Endothelial cell of umbilical vein (primary cell): ENCODE measurements at regions not wholly inside any gene's neighbourhood (a gene's known extent, or its start where the extent isn't known, plus 50 kb on each side); places are given as distances from the start of the nearest gene placed in this dataset.

Experiments used
- BruUV-seq: library from RNA; stranded (reverse); fragments of 400-500 nt; replicated peaks from 2 replicates; lab custom pipeline; 2021; lab: Mats Ljungman, UMichigan
- CTCF ChIA-PET: fragments of 300-600, 350-600 bp; sonication (Branson Sonifier 250); formaldehyde crosslinking; loops from one replicate; lab custom pipeline; 2021; ENCODE audit warnings: antibody characterized with exemption, inconsistent platforms; lab: Charles Lee
- POLR2A ChIA-PET: fragments of 300-600, 350-600 bp; sonication (Branson Sonifier 250); formaldehyde crosslinking; loops from one replicate; lab custom pipeline; 2021; ENCODE audit warnings: antibody characterized with exemption, inconsistent platforms; lab: Charles Lee
- DNase-seq: peaks from one replicate; pipeline ENCODE4 v3.0.0-alpha.2; 2011; ENCODE audit warnings: low read depth, low spot score
- FAIRE-seq: peaks from 2 replicates; lab custom pipeline; 2011; peaks lifted over from hg19 to GRCh38; lab: Jason Lieb, UNC
- H2AFZ ChIP-seq: 2 replicates; pipeline ENCODE4 v1.6.0; 2012; ENCODE audit warnings: low read depth, low read length, control low read depth, inconsistent platforms
- H3K27ac ChIP-seq: 2 replicates; pipeline ENCODE4 v1.5.1; 2011; ENCODE audit warnings: low read depth, mild to moderate bottlenecking, control low read depth, low read length, moderate library complexity; ENCODE audit not compliant: insufficient read depth
- H3K27me3 ChIP-seq, 2 experiments: 2 replicates each; pipeline versions ENCODE4 v1.6.0 to v1.6.1; 2011; ENCODE audit warnings: low read length in 2 of 2, mixed read lengths in 1 of 2; ENCODE audit not compliant: control insufficient read depth in 2 of 2, insufficient read depth in 2 of 2
- H3K36me3 ChIP-seq, 2 experiments: 2 replicates in 1 of 2; 3 replicates in 1 of 2; pipeline ENCODE4 v1.5.1; 2011; ENCODE audit warnings: low read length in 2 of 2, mild to moderate bottlenecking in 1 of 2, moderate library complexity in 1 of 2; ENCODE audit not compliant: control insufficient read depth in 2 of 2, insufficient read depth in 2 of 2; ENCODE audit errors: extremely low read depth in 1 of 2
- H3K4me1 ChIP-seq: 3 replicates; pipeline ENCODE4 v1.5.1; 2011; ENCODE audit warnings: mild to moderate bottlenecking, low read length; ENCODE audit not compliant: control insufficient read depth, insufficient read depth; ENCODE audit errors: extremely low read depth
- H3K4me2 ChIP-seq: 2 replicates; pipeline ENCODE4 v1.6.1; 2011; ENCODE audit warnings: low read length, control low read depth, mixed read lengths; ENCODE audit not compliant: insufficient read depth
- H3K4me3 ChIP-seq, 3 experiments: fragments of 200-600 bp in 1 of 3; sonication (generic), shearing (Covaris generic) in 1 of 3; replicated peaks in 1 of 3; 2 replicates each; pipeline ENCODE4 v1.5.1; 2011 to 2016; ENCODE audit warnings: control low read depth in 3 of 3, low read length in 3 of 3, mild to moderate bottlenecking in 2 of 3, inconsistent platforms in 1 of 3, low read depth in 1 of 3, moderate library complexity in 1 of 3; ENCODE audit not compliant: insufficient read depth in 1 of 3
- H3K79me2 ChIP-seq: 2 replicates; pipeline ENCODE4 v1.6.0; 2012; ENCODE audit warnings: low read length, inconsistent platforms; ENCODE audit not compliant: control insufficient read depth, insufficient read depth
- H3K9ac ChIP-seq: replicated peaks from 2 replicates; pipeline ENCODE3; 2011; ENCODE audit warnings: low read length, control low read depth; ENCODE audit not compliant: insufficient read depth; ENCODE audit errors: extremely low read depth
- H3K9me1 ChIP-seq: replicated peaks from 3 replicates; pipeline ENCODE4 v1.6.0; 2011; ENCODE audit warnings: mild to moderate bottlenecking, low read length; ENCODE audit not compliant: control insufficient read depth, insufficient read depth; ENCODE audit errors: extremely low read depth
- H3K9me3 ChIP-seq: replicated peaks from 2 replicates; pipeline ENCODE4 v1.5.1; 2012; ENCODE audit warnings: low read length, inconsistent platforms; ENCODE audit not compliant: control insufficient read depth, insufficient read depth
- H4K20me1 ChIP-seq: replicated peaks from 2 replicates; pipeline ENCODE3; 2011; ENCODE audit warnings: mild to moderate bottlenecking, low read length; ENCODE audit not compliant: control insufficient read depth, insufficient read depth; ENCODE audit errors: extremely low read depth
- CTCF ChIP-seq, 2 donors: IDR thresholded peaks; 1 replicate in 1 of 2; 2 replicates in 1 of 2; pipeline ENCODE4 v1.5.1; 2011; ENCODE audit warnings: low read length in 2 of 2, mild to moderate bottlenecking in 2 of 2, moderate library complexity in 2 of 2, control low read depth in 1 of 2, inconsistent platforms in 1 of 2, low read depth in 1 of 2; ENCODE audit not compliant: insufficient read depth in 1 of 2; ENCODE audit errors: extremely low read depth in 1 of 2
- EZH2 ChIP-seq: IDR thresholded peaks from 2 replicates; pipeline ENCODE4 v1.6.1; 2012; ENCODE audit warnings: borderline replicate concordance, low read depth, mild to moderate bottlenecking, moderate library complexity, low read length, inconsistent platforms; ENCODE audit not compliant: severe bottlenecking
- FOS ChIP-seq: IDR thresholded peaks from 2 replicates; pipeline ENCODE4 v1.6.1; 2011; ENCODE audit warnings: mild to moderate bottlenecking, low read length, moderate library complexity, borderline replicate concordance; ENCODE audit not compliant: insufficient read depth
- GATA2 ChIP-seq: IDR thresholded peaks from 2 replicates; pipeline ENCODE4 v1.7.0; 2011; ENCODE audit warnings: low read depth, mild to moderate bottlenecking, moderate library complexity, mixed read lengths, low read length; ENCODE audit not compliant: insufficient read length, insufficient read depth
- JUN ChIP-seq: IDR thresholded peaks from 2 replicates; pipeline ENCODE4 v1.6.1; 2011; ENCODE audit warnings: borderline replicate concordance, low read depth; ENCODE audit not compliant: insufficient read length, insufficient read depth
- MYC ChIP-seq: IDR thresholded peaks from one replicate; pipeline ENCODE4 v1.6.1; 2011; ENCODE audit warnings: mild to moderate bottlenecking, low read depth, low read length
- POLR2A ChIP-seq: IDR thresholded peaks from 2 replicates; pipeline ENCODE4 v1.6.1; 2012; ENCODE audit warnings: low read depth, mild to moderate bottlenecking, control low read depth, low read length
- POLR2AphosphoS5 ChIP-seq: IDR thresholded peaks from 2 replicates; pipeline ENCODE4 v1.6.1; 2012; ENCODE audit warnings: low read depth, mild to moderate bottlenecking, control low read depth, low read length, moderate library complexity; ENCODE audit not compliant: insufficient read depth
- dilution Hi-C: fragments of 300-500 bp; cut with MboI; formaldehyde crosslinking; loops from one replicate; pipeline ENCODE4 v1.15.0; 2019; ENCODE audit warnings: low sequenced_read_pairs; ENCODE audit not compliant: extremely low pct_ligation_motif_present
- intact Hi-C: fragments of 100-400 bp; cut with micrococcal nuclease; formaldehyde crosslinking; loops from one replicate; pipeline ENCODE4 v1.10.0; 2022
- TF ChIP-seq, protein P1 (sequence below): IDR thresholded peaks from 2 replicates; pipeline ENCODE4 v1.6.1; 2011; ENCODE audit not compliant: insufficient read depth, insufficient read length

GRCh38 chr4:81527709-81528108 lies 56.0 kb upstream of the RASGEF1B start:
- TF ChIP-seq FOS (no peak), MYC (no peak), CTCF (IDR thresholded peaks at IDR 0.05; ENCODE audit: extremely low read depth in 1 of 2, insufficient read depth in 1 of 2, low read depth in 1 of 2, low read length in 2 of 2) (no peak), GATA2 (no peak)
- TF ChIP-seq, protein P1, sequence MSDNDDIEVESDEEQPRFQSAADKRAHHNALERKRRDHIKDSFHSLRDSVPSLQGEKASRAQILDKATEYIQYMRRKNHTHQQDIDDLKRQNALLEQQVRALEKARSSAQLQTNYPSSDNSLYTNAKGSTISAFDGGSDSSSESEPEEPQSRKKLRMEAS = no peak
- Histone ChIP-seq H3K9ac (no peak overlapping the region), H3K9me3 (no peaks in the 10 kb centered on the region), H3K9me1 (no peaks in the 10 kb centered on the region), H3K4me3 (no peak overlapping the region), H3K4me2 (no peak overlapping the region), H2AFZ (no peak overlapping the region), H3K36me3 (no peaks in the 10 kb centered on the region), H3K27ac (no peak overlapping the region), H3K79me2 (no peaks in the 10 kb centered on the region), H3K27me3 (no peaks in the 10 kb centered on the region), H3K4me1 (no peaks in the 10 kb centered on the region), H4K20me1 (no peaks in the 10 kb centered on the region)
- dilution Hi-C loops (no loop called here), intact Hi-C loops (no loop called here)
- FAIRE-seq (no peak), DNase-seq (no peak)
- POLR2A ChIA-PET = no interaction called here
- CTCF ChIA-PET = no interaction called here
- no TSS peak for BruUV-seq

GRCh38 chr4:81527115-81527514 lies 55.4 kb upstream of the RASGEF1B start:
- ChIA-PET POLR2A (no interaction called here), CTCF (no interaction called here)
- no peak for FAIRE-seq
- H3K4me1 ChIP-seq = no peaks in the 10 kb centered on the region
- H3K9ac ChIP-seq = no peak overlapping the region
- H3K79me2 ChIP-seq = no peaks in the 10 kb centered on the region
- H2AFZ ChIP-seq = no peak overlapping the region
- H3K4me3 ChIP-seq = no peak overlapping the region
- TF ChIP-seq MYC (no peak), EZH2 (no peak), JUN (no peak), CTCF (IDR thresholded peaks at IDR 0.05; ENCODE audit: extremely low read depth in 1 of 2, insufficient read depth in 1 of 2, low read depth in 1 of 2, low read length in 2 of 2) (no peak), FOS (no peak), GATA2 (no peak), POLR2AphosphoS5 (no peak), POLR2A (no peak)
- TF ChIP-seq, protein P1 = no peak
- intact Hi-C loops (no loop called here), dilution Hi-C loops (no loop called here)
- no peak for DNase-seq
- H3K9me1 ChIP-seq = no peaks in the 10 kb centered on the region
- H3K27me3 ChIP-seq = no peaks in the 10 kb centered on the region
- no peak overlapping the region for H3K4me2 ChIP-seq
- no peaks in the 10 kb centered on the region for H4K20me1 ChIP-seq
- H3K27ac ChIP-seq = no peak overlapping the region
- no peaks in the 10 kb centered on the region for H3K36me3 ChIP-seq
- no peaks in the 10 kb centered on the region for H3K9me3 ChIP-seq
- BruUV-seq = no TSS peak
